DOHH2 (cell line): ENCODE measurements at regions not wholly inside any gene's neighbourhood (a gene's known extent, or its start where the extent isn't known, plus 50 kb on each side); places are given as distances from the start of the nearest gene placed in this dataset.

Source experiments
- H3F3A ChIP-seq: fragments of 200-600 bp; sonication (generic), shearing (Covaris generic); 2 replicates; pipeline ENCODE4 v1.6.0; 2016; ENCODE audit warnings: antibody characterized with exemption, mild to moderate bottlenecking; ENCODE audit not compliant: control insufficient read depth, insufficient read depth
- H3K27ac ChIP-seq: fragments of 200-600 bp; sonication (generic); 2 replicates; pipeline ENCODE4 v1.5.1; 2014; ENCODE audit warnings: low read depth, mild to moderate bottlenecking, low read length, moderate library complexity
- H3K27me3 ChIP-seq: fragments of 200-600 bp; sonication (generic); 2 replicates; pipeline ENCODE4 v1.6.1; 2014; ENCODE audit warnings: mild to moderate bottlenecking, low read length, mixed read lengths; ENCODE audit not compliant: control insufficient read depth
- H3K36me3 ChIP-seq: fragments of 200-600 bp; sonication (generic); 2 replicates; pipeline ENCODE4 v1.6.1; 2014; ENCODE audit warnings: mild to moderate bottlenecking, low read length, moderate library complexity, mixed read lengths; ENCODE audit not compliant: control insufficient read depth
- H3K4me1 ChIP-seq: fragments of 200-600 bp; sonication (generic); 2 replicates; pipeline ENCODE4 v1.6.1; 2014; ENCODE audit warnings: mild to moderate bottlenecking, low read length, mixed read lengths; ENCODE audit not compliant: control insufficient read depth
- H3K4me2 ChIP-seq: fragments of 200-600 bp; sonication (generic); 2 replicates; pipeline ENCODE4 v1.6.0; 2014; ENCODE audit warnings: mild to moderate bottlenecking, low read length, moderate library complexity
- H3K4me3 ChIP-seq: fragments of 200-600 bp; sonication (generic); 2 replicates; pipeline ENCODE4 v1.5.1; 2014; ENCODE audit warnings: mild to moderate bottlenecking, low read length, mixed read lengths
- H3K79me2 ChIP-seq: fragments of 200-600 bp; sonication (generic); 2 replicates; pipeline ENCODE4 v1.6.1; 2014; ENCODE audit warnings: mild to moderate bottlenecking, low read length, mixed read lengths; ENCODE audit not compliant: control insufficient read depth
- H3K9me2 ChIP-seq: fragments of 200-600 bp; sonication (generic); replicated peaks from 2 replicates; pipeline ENCODE4 v1.6.1; 2014; ENCODE audit warnings: mild to moderate bottlenecking, low read length, mixed read lengths; ENCODE audit not compliant: control insufficient read depth
- H3K9me3 ChIP-seq: fragments of 200-600 bp; sonication (generic); 2 replicates; pipeline ENCODE4 v1.6.1; 2014; ENCODE audit warnings: antibody characterized with exemption, low read length, mixed read lengths; ENCODE audit not compliant: control insufficient read depth, insufficient read depth
- H4K20me1 ChIP-seq: fragments of 200-600 bp; sonication (generic); 2 replicates; pipeline ENCODE4 v1.6.0; 2014; ENCODE audit warnings: low read depth, mild to moderate bottlenecking, antibody characterized with exemption, low read length, moderate library complexity; ENCODE audit not compliant: control insufficient read depth, insufficient read depth
- CTCF ChIP-seq: fragments of 200-600 bp; sonication (generic); IDR thresholded peaks from one replicate; pipeline ENCODE4 v1.5.1; 2014; ENCODE audit warnings: antibody characterized with exemption, mild to moderate bottlenecking, low read depth, low read length; ENCODE audit not compliant: poor library complexity, severe bottlenecking
- EZH2phosphoT487 ChIP-seq: fragments of 200-600 bp; sonication (generic); IDR thresholded peaks from 2 replicates; pipeline ENCODE4 v1.6.1; 2017; ENCODE audit warnings: borderline replicate concordance, mild to moderate bottlenecking, antibody characterized with exemption, low read length, moderate library complexity, mixed read lengths

GRCh38 chr14:104244221-104245011 lies 106.0 kb downstream of the KIF26A start:
- Histone ChIP-seq H4K20me1 (no peaks in the 10 kb centered on the region), H3K36me3 (no peaks in the 10 kb centered on the region), H3K79me2 (no peaks in the 10 kb centered on the region), H3K4me1 (peaks cover 20% of the 10 kb centered on the region), H3K9me3 (peaks cover 11% of the 10 kb centered on the region; the same call in 1 of the 2 replicates), H3F3A (no peaks in the 10 kb centered on the region), H3K9me2 (no peaks in the 10 kb centered on the region), H3K4me3 (no peak overlapping the region), H3K27me3 (no peaks in the 10 kb centered on the region), H3K27ac (no peak overlapping the region), H3K4me2 (no peak overlapping the region)
- TF ChIP-seq CTCF: no peak
- TF ChIP-seq EZH2phosphoT487: no peak

- H3K36me3 ChIP-seq: no peaks in the 10 kb centered on the region
- H3K9me2 ChIP-seq: no peaks in the 10 kb centered on the region
- no peaks in the 10 kb centered on the region for H3K79me2 ChIP-seq
- no peaks in the 10 kb centered on the region for H3F3A ChIP-seq
- no peaks in the 10 kb centered on the region for H3K27me3 ChIP-seq
- H3K27ac ChIP-seq: no peak overlapping the region
- peaks cover 13% of the 10 kb centered on the region for H3K4me1 ChIP-seq
- no peak overlapping the region for H3K4me2 ChIP-seq
- peaks cover 11% of the 10 kb centered on the region; the same call in 1 of the 2 replicates for H3K9me3 ChIP-seq
- H4K20me1 ChIP-seq: no peaks in the 10 kb centered on the region
- no peak overlapping the region for H3K4me3 ChIP-seq
- TF ChIP-seq EZH2phosphoT487 (no peak), CTCF (no peak)
Measured at GRCh38 chr14:104245075-104245474, 106.7 kb downstream of the KIF26A start.

- Histone ChIP-seq H4K20me1 (no peaks in the 10 kb centered on the region), H3K9me2 (no peaks in the 10 kb centered on the region), H3K36me3 (no peaks in the 10 kb centered on the region), H3K27me3 (no peaks in the 10 kb centered on the region), H3F3A (no peaks in the 10 kb centered on the region), H3K79me2 (no peaks in the 10 kb centered on the region), H3K9me3 (peaks cover 11% of the 10 kb centered on the region; the same call in 1 of the 2 replicates), H3K4me1 (peaks cover 7% of the 10 kb centered on the region), H3K27ac (no peak overlapping the region), H3K4me2 (no peak overlapping the region), H3K4me3 (no peak overlapping the region)
- no peak for TF ChIP-seq CTCF
- no peak for TF ChIP-seq EZH2phosphoT487
Measured at GRCh38 chr14:104245723-104246122, 107.3 kb downstream of the KIF26A start.
